Left renal cortex interstitium (tissue), 4 donors: ENCODE measurements at regions not wholly inside any gene's neighbourhood (a gene's known extent, or its start where the extent isn't known, plus 50 kb on each side); places are given as distances from the start of the nearest gene placed in this dataset.

Experiments used
- DNase-seq, 4 donors: peaks; one replicate each; pipeline ENCODE4 v3.0.0-alpha.2; 2013; ENCODE audit warnings: low read depth in 4 of 4, low spot score in 2 of 4, missing footprints in 1 of 4

DNA sequence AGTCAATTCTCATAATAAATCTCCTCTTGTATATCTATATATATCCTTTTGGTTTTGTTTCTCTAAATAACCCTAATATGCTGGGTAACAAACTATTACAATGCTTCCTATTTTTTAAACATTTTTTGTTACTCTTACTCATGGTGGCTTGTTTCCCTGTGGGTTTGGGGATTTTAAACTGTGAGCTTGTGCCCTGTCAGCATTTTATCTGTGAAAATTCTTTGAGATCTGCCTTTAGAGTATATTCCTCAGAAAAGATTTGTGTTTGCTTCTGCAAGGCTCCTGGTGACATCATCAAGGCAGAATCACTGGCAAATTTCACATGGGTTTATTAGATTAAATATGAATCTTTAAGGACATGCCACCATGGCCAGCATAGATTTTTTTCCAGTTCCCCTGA is 273.6 kb downstream of the LRFN2 start:
- no peak for DNase-seq

DNA sequence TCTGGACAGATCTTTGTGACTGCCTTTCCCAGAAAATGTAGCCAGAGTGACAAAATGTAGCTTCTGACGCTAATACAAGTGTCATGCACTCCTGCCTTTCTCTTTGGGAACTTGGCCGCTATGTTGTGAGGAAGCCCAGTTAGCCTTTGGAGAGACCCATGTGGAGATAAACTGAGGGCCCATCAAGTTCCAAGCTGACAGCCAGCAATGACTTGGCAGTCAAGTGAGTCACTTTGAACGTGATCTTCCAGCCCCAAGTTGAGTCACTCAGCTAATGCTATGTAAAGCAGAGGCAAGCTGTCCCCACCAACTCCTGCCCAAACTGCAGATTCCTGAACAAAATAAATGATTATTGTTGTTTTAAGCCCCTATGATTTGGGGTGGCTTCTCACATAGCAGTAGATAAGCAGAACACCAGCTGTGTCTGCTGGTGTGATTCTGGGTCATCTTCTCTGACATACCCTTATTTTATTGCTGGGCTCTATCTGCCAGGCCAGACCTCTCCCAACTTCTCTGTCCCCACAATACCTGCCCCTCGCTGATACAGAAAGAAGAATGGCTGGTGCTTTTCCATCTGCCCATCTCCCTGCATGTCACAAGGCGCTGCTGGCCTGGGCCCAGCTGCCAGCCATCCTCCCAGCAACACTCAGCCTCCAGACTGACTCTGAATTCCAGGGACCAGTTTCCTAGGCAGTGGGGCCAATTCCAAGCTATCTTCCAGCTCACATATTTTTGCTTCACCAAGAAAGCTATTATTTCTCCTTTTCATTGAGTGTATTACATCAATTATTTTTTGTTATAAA is 274.8 kb downstream of the LRFN2 start:
- no peak for DNase-seq

DNA sequence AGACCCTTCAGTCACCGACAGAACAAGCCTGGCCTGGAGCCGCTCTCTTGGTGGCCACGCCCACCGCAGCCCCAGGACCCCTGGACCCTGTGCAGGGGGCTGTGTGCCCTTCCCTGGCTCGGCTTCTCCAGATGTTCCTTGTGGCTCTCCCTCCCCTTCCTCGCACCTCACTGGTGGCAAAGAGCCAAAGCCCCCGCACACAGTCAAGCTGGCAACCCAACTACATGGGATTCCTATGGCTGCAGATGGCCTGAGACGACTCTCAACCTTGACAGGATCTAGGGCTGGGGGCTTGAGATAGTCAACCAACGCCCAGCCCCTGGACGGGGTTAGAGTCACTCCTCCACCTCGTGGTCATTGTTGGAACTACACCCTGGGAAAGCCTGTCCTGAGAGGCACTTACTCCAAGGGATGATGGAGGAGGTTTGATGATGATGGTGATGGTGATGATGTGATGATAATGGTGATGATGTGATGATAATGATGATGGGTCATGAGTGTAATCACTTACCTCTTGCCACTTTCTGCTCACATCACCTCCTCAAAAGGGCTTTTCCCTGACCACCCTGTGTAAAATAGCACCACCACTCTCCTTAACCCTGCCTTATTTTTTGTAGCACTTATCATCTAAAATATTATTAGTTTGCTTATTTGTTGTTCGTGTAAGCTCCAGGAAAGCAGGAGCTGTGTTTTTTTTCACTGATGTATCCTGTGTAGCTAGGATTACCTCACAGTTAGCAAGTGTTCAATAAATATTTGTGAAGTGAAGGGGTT is 278.4 kb downstream of the LRFN2 start:
- DNase-seq: peak; percentile 42 to 70 (median 48)

DNA sequence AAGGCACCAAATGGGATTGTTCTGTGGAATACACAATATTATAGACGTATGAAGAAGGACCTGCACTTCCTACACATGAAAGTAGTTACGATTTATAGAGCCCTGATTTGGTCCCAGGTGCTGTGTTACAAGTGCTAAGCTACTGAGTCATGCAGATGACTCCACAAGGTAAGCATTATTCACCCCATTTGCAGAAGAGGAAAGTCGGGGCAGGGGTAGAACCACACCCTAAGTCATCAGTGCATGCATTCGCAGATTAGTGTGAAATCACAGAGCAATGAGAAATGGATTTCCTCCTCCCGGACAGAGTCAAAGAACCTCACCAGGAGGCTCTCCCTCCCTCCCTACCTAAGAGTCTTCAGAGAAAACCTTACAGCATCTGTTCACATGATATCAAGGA is 279.5 kb downstream of the LRFN2 start:
- no peak for DNase-seq

DNA sequence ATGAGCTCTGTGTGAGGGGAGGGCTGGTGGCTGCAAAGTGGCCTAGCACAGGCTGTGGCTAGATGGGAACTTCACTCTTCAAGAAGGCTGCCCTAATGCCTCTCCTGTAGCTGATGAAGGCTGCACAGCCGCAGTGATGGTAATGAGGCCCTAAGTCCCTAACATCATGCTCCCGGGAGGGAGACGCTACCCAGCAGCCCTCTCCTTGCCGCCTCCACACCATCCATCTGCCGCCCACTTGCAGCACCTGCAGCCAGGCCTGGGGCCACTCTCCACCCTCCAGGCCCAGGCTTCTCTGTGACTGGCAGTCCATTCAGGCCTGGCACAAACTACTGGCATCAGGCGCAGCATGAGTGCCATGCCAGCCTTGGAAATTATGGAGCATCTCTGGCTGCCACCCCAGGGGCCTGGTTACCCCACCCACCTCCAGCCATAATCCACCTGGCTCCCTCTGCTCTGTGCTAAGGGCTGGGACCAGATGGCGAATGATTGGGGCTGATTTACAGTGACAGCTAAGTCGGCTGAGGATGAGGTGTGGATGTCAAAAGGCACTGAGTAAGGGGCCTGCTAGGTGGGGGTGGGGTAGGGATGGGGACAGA is 284.2 kb downstream of the LRFN2 start:
- no peak for DNase-seq

DNA sequence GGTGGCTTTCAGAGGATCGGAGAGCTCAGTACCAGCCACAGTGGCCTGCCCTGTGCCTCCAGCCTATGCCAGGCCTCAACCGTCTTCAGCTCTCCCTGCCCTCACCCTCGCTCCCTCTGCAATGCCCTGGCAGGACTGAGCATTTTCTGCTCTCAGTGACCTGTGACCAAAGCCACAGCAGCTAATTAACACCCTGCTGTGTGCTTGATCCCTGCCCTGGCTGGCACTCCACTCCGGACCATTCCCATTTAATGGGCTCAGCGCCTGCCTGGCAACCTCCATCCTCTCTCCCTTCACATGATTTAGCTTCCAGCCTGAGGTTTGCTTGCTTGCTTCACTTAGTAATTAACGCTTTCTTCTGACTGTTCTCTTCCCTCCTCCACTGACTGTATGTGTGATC is 287.5 kb downstream of the LRFN2 start:
- no peak for DNase-seq

DNA sequence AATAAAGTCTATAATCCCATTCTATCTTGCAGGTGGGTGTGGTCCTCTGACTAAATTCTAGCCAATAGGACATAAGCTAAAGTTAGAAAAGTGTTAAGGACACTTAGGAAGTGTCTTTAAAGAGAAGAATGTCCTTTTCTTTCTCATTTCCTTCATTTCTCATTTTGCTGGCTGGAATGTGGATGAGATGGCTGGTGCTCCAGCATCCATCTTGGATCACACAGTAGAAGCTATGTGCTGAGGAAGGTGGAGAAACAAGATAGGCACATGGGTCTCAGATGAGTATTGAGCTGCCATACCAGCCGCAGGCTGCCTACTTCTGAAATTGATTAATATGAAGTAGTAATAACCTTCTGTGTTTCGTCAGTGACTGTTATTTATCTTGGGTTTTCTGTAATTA is 289.0 kb downstream of the LRFN2 start:
- DNase-seq: no peak

DNA sequence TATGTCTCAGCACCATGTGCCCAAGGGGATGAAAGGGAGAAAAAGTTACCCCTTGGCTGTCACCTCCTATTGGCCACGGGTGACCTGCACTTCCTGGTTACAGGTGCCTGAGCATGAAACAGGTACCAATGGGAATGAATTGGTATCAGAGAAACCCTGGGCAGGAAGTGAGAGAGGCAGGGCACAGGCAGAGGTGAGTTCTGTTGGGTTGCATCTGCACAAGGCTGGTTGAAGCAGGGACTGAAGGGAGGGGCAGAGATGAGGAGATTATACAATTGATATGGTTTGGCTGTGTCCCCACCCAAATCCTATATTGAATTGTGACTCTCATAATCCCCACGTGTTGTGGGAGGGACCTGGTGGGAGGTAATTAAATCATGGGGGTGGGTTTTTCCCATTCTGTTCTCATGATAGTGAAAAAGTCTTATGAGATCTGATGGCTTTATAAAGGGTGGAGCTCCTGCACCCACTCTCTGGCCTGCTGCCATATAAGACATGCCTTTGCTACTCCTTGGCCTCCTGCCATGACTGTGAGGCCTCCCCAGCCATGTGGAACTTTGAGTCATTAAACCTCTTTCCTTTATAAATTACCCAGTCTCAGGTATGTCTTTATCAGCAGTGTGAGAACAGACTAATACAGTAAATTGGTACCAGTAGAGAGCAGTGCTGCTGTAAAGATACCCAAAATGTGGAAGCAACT is 291.8 kb downstream of the LRFN2 start:
- no peak for DNase-seq

DNA sequence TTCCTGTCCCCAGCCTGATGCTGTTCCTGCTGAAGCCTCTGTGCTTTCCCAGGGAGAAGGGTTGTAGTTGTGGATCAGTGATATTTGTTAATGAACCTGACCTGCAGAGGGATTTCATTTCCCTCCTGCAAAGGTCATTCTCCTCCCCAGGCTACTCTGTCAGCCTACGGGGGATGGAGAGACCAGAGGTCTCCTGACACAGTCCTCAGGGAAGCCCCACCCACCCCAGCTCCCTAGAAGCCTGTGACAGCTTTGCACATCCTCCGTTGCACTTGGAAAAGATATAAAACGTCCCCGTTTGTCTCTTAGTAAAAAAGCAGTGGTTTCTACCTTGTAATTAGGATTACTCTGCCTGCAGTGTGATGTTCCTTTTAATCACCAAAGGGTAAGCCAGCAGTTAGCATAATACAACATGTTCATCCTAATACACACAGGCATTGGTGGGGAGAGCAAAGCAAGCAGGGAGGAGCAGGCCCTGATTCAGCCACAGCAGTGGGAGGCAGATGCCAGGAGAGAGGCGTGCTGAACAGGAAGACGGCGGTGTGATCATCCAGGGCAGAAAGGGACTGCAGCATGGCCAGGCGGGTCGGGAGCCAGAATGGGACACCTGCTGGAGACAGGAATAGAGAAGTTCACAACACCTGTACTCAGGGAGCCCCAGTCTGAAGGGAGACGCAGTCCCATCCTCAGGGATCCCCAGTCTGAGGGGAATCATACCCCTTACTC is 293.5 kb downstream of the LRFN2 start:
- no peak for DNase-seq

DNA sequence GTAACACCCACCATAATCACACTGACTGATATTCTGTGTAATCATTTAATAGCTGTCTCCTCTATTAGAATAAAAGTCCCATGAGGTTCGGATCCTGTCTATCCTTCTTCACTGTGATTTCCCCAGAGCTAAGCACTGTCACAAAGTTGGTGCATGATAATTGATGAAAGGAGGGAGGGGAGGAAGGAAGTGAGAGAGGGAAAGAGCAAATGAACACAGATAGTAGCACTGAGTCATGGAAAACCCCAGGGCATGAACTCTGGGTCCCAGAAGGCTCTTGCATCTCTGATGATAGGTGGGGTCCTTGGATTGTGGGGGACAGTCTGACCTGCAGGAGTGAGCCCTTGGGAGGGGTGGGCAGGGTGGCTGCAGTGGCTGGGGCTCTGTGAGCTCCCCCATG is 294.1 kb downstream of the LRFN2 start:
- no peak for DNase-seq

DNA sequence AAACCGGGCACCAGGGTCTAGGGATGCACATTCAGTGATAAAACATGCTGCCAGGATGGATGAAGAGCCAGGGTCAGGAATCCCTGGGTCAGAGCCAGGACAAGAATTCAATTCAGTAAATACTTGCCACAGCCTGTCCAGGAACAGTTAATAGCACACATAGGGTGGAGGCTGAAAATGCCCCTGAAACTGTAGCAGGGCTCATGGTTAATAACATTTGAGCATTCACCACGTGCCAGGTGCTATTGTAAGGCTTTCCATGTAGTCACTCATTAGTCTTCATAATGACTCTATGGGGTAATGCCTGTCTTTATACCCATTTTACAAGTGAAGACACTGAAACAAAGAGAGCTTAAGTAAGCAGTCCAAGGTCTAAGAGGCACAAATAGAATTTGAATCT is 296.3 kb downstream of the LRFN2 start:
- DNase-seq: no peak

DNA sequence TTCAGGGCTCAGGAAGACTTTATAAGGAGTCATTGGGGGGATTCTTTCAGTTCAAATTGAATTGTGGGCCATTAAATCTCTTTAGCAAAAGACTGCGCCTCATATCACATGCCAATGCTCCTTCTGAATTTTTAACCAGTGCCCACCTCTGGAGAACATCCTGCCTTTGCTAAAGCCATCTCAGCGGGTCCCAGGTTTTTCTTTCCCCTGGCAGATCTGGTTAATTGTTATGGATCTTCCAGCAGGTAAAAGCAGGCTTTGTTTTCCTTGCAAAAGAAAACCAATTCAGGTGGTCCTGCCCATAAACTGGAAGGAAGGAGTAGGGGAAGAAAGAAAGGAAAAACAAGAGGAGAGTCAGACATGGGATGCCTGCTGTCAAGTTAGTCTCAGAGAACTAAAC is 298.2 kb downstream of the LRFN2 start:
- no peak for DNase-seq

DNA sequence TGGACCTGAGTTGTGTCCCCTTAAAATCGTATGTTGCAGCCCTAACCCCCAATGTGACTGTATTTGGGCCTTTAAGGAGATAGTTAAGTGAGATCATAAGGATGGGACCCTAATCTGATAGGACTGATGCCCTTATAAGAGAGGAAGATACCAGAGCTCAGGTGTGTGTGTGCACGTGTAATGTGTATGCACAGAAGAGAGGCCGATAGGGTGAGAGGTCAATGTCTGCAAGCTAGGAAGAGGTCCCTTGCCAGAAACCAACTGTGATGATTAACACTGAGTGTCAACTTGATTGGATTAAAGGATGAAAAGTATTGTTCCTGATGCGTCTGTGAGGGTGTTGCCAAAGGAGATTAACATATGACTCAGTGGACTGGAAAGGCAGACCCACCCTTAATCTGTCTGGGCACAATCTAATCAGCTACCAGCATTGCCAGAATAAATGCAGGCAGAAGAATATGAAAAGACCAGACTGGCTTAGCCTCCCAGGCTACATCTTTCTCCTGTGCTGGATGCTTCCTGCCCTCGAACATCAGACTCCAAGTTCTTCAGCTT is 299.8 kb downstream of the LRFN2 start:
- DNase-seq: no peak

DNA sequence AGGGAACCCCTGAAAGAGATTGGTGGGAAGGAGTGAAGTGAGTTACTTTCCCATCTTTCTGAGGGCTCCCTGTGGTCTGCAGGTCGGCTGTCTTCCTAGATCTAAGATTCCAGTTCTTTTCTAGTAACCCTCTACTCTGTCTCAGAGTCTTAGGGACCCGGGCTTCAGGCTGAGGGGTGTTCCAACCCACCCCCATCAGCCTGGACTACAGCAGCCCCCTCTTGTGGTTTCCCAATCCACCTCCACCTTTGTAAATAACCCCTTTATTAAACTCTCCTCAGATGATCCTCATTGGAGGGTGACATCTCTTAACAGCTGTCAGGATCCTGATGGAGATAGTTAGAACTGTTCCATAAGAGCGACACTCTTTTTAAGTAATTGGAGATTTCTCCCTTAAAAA is 300.4 kb downstream of the LRFN2 start:
- DNase-seq: no peak

DNA sequence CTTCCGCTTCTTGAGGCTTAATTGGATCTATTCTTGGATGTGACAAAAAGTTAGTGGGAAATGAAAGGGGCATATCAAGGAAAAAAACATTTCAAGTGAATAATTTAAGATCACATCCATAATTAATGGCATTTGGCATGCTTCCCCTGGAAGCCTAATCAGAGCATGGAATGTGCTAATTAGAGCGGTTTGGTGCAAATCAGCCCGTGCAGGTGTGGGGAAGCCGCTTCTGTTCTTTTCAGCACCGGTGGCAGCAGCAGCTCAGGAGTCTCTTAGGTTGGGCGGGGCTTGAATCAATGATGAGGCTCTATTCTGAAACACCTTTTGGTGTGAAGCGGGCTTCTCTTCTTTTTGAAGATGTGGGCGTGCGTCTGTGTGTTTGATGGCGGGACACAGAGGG is 301.2 kb downstream of the LRFN2 start:
- DNase-seq: no peak

DNA sequence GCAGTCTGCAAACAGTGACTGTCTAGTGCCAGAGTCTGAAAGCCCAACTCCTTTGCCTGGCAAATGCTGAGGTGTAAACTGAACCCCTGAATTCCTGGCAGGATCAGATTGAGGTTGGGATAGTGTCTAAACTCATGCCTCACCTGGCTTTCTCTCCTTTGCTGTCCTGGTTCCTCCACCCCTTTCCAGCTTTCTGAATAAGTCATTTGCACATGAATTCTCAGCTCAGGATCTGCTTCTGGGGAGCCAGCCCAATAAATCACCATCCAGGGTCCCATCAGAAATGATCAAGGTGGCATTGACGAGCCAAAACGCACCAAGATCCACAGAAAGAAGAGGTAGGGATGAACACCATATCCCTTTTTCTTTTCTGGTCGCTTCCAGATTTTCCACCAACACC is 301.6 kb downstream of the LRFN2 start:
- no peak for DNase-seq

DNA sequence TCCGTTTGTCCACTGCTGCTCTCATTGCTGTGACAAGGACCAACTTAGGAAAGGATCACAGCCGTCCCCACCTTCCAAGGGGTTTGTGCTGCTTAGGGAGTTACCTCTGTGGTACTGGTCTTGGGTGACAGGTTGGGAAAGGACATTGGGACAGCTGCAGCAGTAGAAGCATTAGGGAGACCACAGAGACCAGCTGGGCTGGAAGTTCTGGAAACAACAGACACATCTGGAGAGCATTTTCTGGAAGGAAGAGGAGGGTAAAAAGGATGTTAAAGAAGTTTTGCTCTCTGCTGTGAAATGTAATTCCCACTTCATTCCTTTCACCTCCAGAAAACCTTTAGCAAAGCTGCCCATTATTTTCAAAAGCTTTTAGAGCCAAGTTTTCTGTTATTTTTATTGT is 304.2 kb downstream of the LRFN2 start:
- DNase-seq: no peak

DNA sequence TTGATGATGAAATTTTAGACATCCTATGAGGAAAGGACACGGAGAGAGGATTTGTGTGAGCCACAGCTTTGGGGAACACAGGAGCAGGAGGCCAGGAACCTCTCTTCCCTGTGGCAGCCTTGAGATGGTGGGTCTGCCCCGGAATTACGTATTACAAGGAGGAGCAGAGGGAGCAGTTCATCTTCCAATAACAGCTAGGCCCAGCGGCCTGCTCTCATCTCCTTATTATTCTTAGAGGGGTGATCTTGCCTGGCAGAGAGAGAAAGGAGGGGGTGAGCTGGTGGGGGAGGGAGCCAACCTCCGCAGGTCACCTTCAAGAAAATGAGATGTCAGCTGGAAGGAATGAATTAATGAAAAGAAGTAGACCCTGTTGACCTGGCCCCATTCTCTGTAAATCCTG is 305.8 kb downstream of the LRFN2 start:
- DNase-seq: no peak

DNA sequence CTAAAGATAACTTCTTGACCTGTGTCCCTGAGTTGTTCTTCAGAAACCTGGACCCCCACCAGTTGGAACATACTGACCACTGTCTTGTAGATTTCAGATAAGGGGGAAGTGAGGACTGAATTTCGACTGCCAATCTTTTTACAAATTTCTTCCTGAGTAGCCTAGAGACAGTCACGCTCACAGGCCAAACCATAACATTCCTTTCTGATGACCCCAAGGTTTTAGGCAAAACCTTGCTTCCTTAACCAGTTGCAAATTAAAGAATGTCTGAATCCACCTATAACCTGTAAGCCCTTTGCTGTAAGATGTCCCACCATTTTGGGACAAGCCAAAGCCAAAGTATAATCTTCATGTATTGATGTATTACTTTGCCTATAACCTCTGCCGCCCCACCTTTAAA is 306.9 kb downstream of the LRFN2 start:
- DNase-seq: no peak

DNA sequence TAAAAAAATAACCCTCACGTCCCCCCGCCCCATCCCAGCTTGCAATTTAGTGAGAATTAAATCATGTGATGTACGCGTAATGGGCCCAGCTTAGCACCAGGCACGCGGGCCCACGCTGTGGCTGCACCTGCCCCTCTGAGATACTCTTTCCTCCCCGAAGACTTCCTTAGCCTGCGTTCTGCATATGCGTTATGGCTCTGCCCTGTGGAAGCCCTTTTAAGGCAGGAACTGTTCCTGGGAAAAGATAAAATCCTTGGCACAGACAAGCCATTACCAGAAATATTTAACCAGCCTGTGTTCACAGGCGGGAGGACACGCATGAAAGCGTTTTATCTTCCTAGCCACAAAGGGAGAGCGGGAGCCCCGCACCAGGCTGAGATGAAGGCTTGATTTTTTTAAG is 311.0 kb downstream of the LRFN2 start:
- peak in 3 of 4 donors; percentile 18 to 48 (median 42) for DNase-seq
